ENCODE measurements at regions not wholly inside any gene's neighbourhood (a gene's known extent, or its start where the extent isn't known, plus 50 kb on each side); places are given as distances from the start of the nearest gene placed in this dataset.

GRCh38 chr12:4148418-4149056 is 125.0 kb upstream of the CCND2 start:
- H3K4me3 Mint-ChIP-seq (ENCODE audit: unreplicated experiment) = no peak overlapping the region
- intact Hi-C loops (cut with micrococcal nuclease) = no loop called here
- H3K4me1 Mint-ChIP-seq (ENCODE audit: insufficient read depth, unreplicated experiment) = no peaks in the 10 kb centered on the region
- TF ChIP-seq CTCF (IDR thresholded peaks at IDR 0.05; ENCODE audit: unreplicated experiment) = no peak
- no peak overlapping the region for H3K27ac Mint-ChIP-seq (ENCODE audit: low read depth, unreplicated experiment)
- ChIA-PET POLR2A (no interaction called here), CTCF (interaction anchor here (1.1 to 1.2 kb wide), 2 partner anchors 41 to 128 kb away, joined by 3 read pairs; no protein-coding TSS in a partner anchor)
- no peaks in the 10 kb centered on the region for H3K36me3 Mint-ChIP-seq (ENCODE audit: insufficient read depth, unreplicated experiment)
- no peaks in the 10 kb centered on the region for H3K27me3 Mint-ChIP-seq (ENCODE audit: insufficient read depth, unreplicated experiment)
- peak; percentile 28 for DNase-seq (ENCODE audit: unreplicated experiment)
- BruUV-seq (replicated peaks) = no TSS peak
- H3K9me3 Mint-ChIP-seq (ENCODE audit: unreplicated experiment) = peaks cover 7% of the 10 kb centered on the region

- intact Hi-C loops (cut with micrococcal nuclease) = no loop called here
- no peak for TF ChIP-seq CTCF (IDR thresholded peaks at IDR 0.05; ENCODE audit: unreplicated experiment)
- H3K27ac Mint-ChIP-seq (ENCODE audit: low read depth, unreplicated experiment) = no peak overlapping the region
- no peak overlapping the region for H3K4me3 Mint-ChIP-seq (ENCODE audit: unreplicated experiment)
- H3K9me3 Mint-ChIP-seq (ENCODE audit: unreplicated experiment) = peaks cover 7% of the 10 kb centered on the region
- ChIA-PET POLR2A (no interaction called here), CTCF (interaction anchor here (0.6 to 1.2 kb wide), 2 partner anchors 129 to 256 kb away, joined by 3 read pairs; no protein-coding TSS in a partner anchor)
- no peaks in the 10 kb centered on the region for H3K27me3 Mint-ChIP-seq (ENCODE audit: insufficient read depth, unreplicated experiment)
- no peak for DNase-seq (ENCODE audit: unreplicated experiment)
- BruUV-seq (replicated peaks) = no TSS peak
- H3K36me3 Mint-ChIP-seq (ENCODE audit: insufficient read depth, unreplicated experiment) = no peaks in the 10 kb centered on the region
- H3K4me1 Mint-ChIP-seq (ENCODE audit: insufficient read depth, unreplicated experiment) = peaks cover 5% of the 10 kb centered on the region
Measured at GRCh38 chr12:4147031-4147481, 126.5 kb upstream of the CCND2 start.

- H3K27ac Mint-ChIP-seq (ENCODE audit: low read depth, unreplicated experiment) = no peak overlapping the region
- H3K9me3 Mint-ChIP-seq (ENCODE audit: unreplicated experiment) = peaks cover 2% of the 10 kb centered on the region
- no peak for DNase-seq (ENCODE audit: unreplicated experiment)
- ChIA-PET CTCF (interaction anchor here (0.6 to 0.7 kb wide), 2 partner anchors 132 to 256 kb away, joined by 3 read pairs; no protein-coding TSS in a partner anchor), POLR2A (no interaction called here)
- no peak for TF ChIP-seq CTCF (IDR thresholded peaks at IDR 0.05; ENCODE audit: unreplicated experiment)
- H3K36me3 Mint-ChIP-seq (ENCODE audit: insufficient read depth, unreplicated experiment) = no peaks in the 10 kb centered on the region
- peaks cover 5% of the 10 kb centered on the region for H3K4me1 Mint-ChIP-seq (ENCODE audit: insufficient read depth, unreplicated experiment)
- intact Hi-C loops (cut with micrococcal nuclease) = no loop called here
- no peaks in the 10 kb centered on the region for H3K27me3 Mint-ChIP-seq (ENCODE audit: insufficient read depth, unreplicated experiment)
- BruUV-seq (replicated peaks) = no TSS peak
- H3K4me3 Mint-ChIP-seq (ENCODE audit: unreplicated experiment) = no peak overlapping the region
Measured at GRCh38 chr12:4145990-4146859, 127.3 kb upstream of the CCND2 start.

- TF ChIP-seq CTCF (IDR thresholded peaks at IDR 0.05; ENCODE audit: unreplicated experiment) = no peak
- intact Hi-C loops (cut with micrococcal nuclease) = no loop called here
- H3K27ac Mint-ChIP-seq (ENCODE audit: low read depth, unreplicated experiment) = no peak overlapping the region
- no peaks in the 10 kb centered on the region for H3K36me3 Mint-ChIP-seq (ENCODE audit: insufficient read depth, unreplicated experiment)
- ChIA-PET POLR2A (no interaction called here), CTCF (interaction anchor here (0.6 kb wide), 1 partner anchor 226 kb away, joined by 5 read pairs; no protein-coding TSS in a partner anchor)
- DNase-seq (ENCODE audit: unreplicated experiment) = no peak
- no peak overlapping the region for H3K4me3 Mint-ChIP-seq (ENCODE audit: unreplicated experiment)
- no peaks in the 10 kb centered on the region for H3K27me3 Mint-ChIP-seq (ENCODE audit: insufficient read depth, unreplicated experiment)
- no TSS peak for BruUV-seq (replicated peaks)
- H3K9me3 Mint-ChIP-seq (ENCODE audit: unreplicated experiment) = no peaks in the 10 kb centered on the region
- peaks cover 5% of the 10 kb centered on the region for H3K4me1 Mint-ChIP-seq (ENCODE audit: insufficient read depth, unreplicated experiment)
Measured at GRCh38 chr12:4144676-4145075, 128.9 kb upstream of the CCND2 start.

Data from MCF 10A (cell line).